Activated CD8-positive, alpha-beta T cell treated with anti-CD3 and anti-CD28 coated beads, Interleukin-2, amount 10 ng/mL, durations not matched to agents 7 days and 5 days (primary cell): ENCODE measurements at regions not wholly inside any gene's neighbourhood (a gene's known extent, or its start where the extent isn't known, plus 50 kb on each side); places are given as distances from the start of the nearest gene placed in this dataset.

ENCODE experiments used
- ATAC-seq: fragments of 150-1000 bp; cut with Tn5 transposase; one replicate; pipeline ENCODE4 v1.10.0; 2021; ENCODE audit warnings: moderate library complexity
- CTCF ChIA-PET: fragments of 350-600 bp; sonication (Branson Sonifier 250); formaldehyde crosslinking; loops from one replicate; lab custom pipeline; 2021; ENCODE audit warnings: antibody characterized with exemption; lab: Charles Lee
- POLR2A ChIA-PET: fragments of 350-600 bp; sonication (Branson Sonifier 250); formaldehyde crosslinking; loops from one replicate; lab custom pipeline; 2021; ENCODE audit warnings: antibody characterized with exemption; lab: Charles Lee
- DNase-seq: peaks from one replicate; pipeline ENCODE4 v3.0.0-alpha.2; 2020
- H3K27ac Mint-ChIP-seq: one replicate; pipeline ENCODE4 v1.8.0; 2021; ENCODE audit warnings: mild to moderate bottlenecking, mixed read lengths
- H3K27me3 Mint-ChIP-seq: one replicate; pipeline ENCODE4 v1.8.0; 2021; ENCODE audit warnings: low read depth, mixed read lengths
- H3K36me3 Mint-ChIP-seq: one replicate; pipeline ENCODE4 v1.8.0; 2021; ENCODE audit warnings: low read depth, mixed read lengths
- H3K4me1 Mint-ChIP-seq: one replicate; pipeline ENCODE4 v1.8.0; 2021; ENCODE audit warnings: low read depth, mixed read lengths
- H3K4me3 Mint-ChIP-seq: one replicate; pipeline ENCODE4 v1.8.0; 2021; ENCODE audit warnings: mild to moderate bottlenecking, mixed read lengths
- H3K9me3 Mint-ChIP-seq: one replicate; pipeline ENCODE4 v1.8.0; 2022; ENCODE audit warnings: mixed read lengths; ENCODE audit not compliant: insufficient read depth

GRCh38 chr7:136523571-136523970, 344.9 kb upstream of the CHRM2 start:
- POLR2A ChIA-PET = no interaction called here
- CTCF ChIA-PET = no interaction called here
- no peak overlapping the region for H3K27ac Mint-ChIP-seq
- no peak for ATAC-seq
- H3K4me3 Mint-ChIP-seq = no peak overlapping the region
- no peaks in the 10 kb centered on the region for H3K27me3 Mint-ChIP-seq
- no peaks in the 10 kb centered on the region for H3K36me3 Mint-ChIP-seq
- no peaks in the 10 kb centered on the region for H3K4me1 Mint-ChIP-seq
- peaks cover 7% of the 10 kb centered on the region for H3K9me3 Mint-ChIP-seq
- DNase-seq = no peak

DNA sequence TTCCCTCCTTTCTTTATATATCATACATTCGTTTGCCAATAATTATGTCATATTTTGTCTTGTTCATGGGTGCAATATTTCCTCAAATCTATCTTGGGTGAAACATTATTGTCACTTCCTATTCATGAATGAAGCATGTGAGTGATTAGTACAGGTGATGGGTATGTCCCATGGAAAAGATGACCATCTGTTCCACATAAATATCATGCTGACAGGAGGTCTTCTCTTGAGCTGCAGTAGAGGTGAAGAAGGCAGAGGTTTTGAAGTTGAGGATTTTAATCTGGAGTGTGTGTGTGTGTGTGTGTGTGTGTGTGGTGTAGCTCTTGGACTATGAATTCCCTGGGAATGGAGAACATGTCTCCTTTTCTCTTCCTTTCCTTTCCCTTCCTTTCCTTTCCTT, 350.5 kb upstream of the CHRM2 start:
- Mint-ChIP-seq H3K27me3 (no peaks in the 10 kb centered on the region), H3K9me3 (no peaks in the 10 kb centered on the region), H3K4me3 (no peak overlapping the region), H3K4me1 (no peaks in the 10 kb centered on the region), H3K27ac (no peak overlapping the region), H3K36me3 (no peaks in the 10 kb centered on the region)
- ATAC-seq (no peak), DNase-seq (no peak)
- CTCF ChIA-PET = no interaction called here
- POLR2A ChIA-PET = no interaction called here

DNA sequence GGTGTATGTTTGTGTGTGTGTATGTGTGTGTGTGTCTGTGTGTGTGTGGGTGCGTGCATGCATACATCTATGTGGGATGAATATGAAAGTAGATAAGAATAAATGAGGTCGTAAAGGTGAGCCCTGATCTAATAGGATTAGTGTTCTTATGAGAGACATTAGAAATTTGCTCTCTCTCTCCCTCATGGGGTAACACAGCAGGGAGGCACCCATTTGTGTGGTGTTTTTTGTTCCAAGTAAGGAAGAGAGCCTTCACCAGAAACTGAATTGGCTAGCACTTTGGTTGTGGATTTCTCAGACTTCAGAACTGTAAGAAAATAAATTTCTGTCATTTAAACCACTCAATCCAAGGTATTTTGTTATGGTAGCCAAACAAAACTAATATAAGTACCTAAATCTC, 353.7 kb upstream of the CHRM2 start:
- Mint-ChIP-seq H3K4me1 (no peaks in the 10 kb centered on the region), H3K36me3 (no peaks in the 10 kb centered on the region), H3K27me3 (no peaks in the 10 kb centered on the region), H3K27ac (no peak overlapping the region), H3K9me3 (no peaks in the 10 kb centered on the region), H3K4me3 (no peak overlapping the region)
- POLR2A ChIA-PET = no interaction called here
- ATAC-seq = no peak
- no peak for DNase-seq
- CTCF ChIA-PET = no interaction called here

DNA sequence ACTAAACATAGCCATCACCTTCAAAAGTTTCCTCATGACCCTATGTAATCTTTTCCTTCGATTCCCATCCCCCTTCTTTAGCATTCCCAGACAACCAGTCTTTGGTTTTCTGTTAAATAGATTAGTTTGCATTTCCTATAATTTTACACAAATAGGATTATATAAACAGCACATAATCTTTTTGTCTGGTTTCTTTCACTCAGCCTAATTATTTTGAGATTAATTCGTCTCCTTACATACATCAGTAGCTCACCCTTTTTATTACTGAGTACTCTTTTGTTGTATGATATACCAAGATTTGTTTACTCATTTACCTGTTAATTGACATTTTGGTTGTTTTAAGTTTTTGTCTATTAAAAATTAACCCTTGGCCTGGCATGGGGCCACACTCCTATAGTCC, 354.7 kb upstream of the CHRM2 start:
- H3K36me3 Mint-ChIP-seq = no peaks in the 10 kb centered on the region
- DNase-seq (no peak), ATAC-seq (no peak)
- H3K9me3 Mint-ChIP-seq = peaks cover 9% of the 10 kb centered on the region
- H3K27ac Mint-ChIP-seq = no peak overlapping the region
- ChIA-PET POLR2A (no interaction called here), CTCF (no interaction called here)
- no peaks in the 10 kb centered on the region for H3K27me3 Mint-ChIP-seq
- no peaks in the 10 kb centered on the region for H3K4me1 Mint-ChIP-seq
- no peak overlapping the region for H3K4me3 Mint-ChIP-seq

DNA sequence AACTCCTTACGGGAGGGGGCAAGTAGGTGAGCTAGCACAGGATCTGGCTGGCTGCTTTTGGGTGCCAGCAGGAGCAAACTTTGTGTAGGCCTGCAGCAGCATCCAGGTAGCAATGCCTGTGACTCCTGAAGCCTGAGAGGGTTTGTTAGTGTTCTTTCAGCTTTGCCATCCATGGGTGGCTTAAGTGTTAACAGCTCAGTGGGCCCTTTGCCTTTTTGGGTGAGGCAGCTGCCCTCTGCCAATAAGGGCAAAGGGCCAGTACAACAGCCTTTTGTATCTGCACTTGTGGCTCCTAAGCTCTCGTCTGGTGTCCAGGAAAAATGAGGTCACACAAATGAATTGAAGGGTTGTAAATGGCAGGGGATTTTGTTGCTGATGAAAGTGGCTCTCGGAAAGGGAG, 359.0 kb upstream of the CHRM2 start:
- no peaks in the 10 kb centered on the region for H3K27me3 Mint-ChIP-seq
- H3K9me3 Mint-ChIP-seq = peaks cover 11% of the 10 kb centered on the region
- DNase-seq = no peak
- ChIA-PET CTCF (no interaction called here), POLR2A (no interaction called here)
- H3K36me3 Mint-ChIP-seq = no peaks in the 10 kb centered on the region
- no peak for ATAC-seq
- no peak overlapping the region for H3K27ac Mint-ChIP-seq
- no peak overlapping the region for H3K4me3 Mint-ChIP-seq
- H3K4me1 Mint-ChIP-seq = no peaks in the 10 kb centered on the region

DNA sequence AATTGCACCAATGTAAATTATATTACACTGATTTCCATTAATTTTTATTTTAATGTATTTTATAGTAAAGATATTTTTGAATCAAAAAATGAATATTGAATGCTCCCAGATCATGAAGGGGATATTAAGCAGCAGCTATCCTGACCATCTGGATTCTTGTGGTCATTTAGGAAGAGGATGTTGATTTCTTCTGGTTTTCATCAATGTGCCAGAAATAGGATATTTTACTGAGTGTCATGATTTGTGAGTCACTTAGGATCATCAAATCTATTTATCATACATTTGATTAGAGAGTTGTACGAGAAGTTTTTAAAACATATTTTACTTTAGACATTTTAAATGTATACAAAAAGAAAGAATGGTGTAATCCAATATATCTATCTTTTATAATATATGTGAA, 366.3 kb upstream of the CHRM2 start:
- Mint-ChIP-seq H3K27me3 (no peaks in the 10 kb centered on the region), H3K9me3 (peaks cover 4% of the 10 kb centered on the region), H3K4me1 (no peaks in the 10 kb centered on the region), H3K4me3 (no peak overlapping the region), H3K27ac (no peak overlapping the region), H3K36me3 (no peaks in the 10 kb centered on the region)
- no peak for DNase-seq
- no peak for ATAC-seq
- ChIA-PET POLR2A (no interaction called here), CTCF (no interaction called here)

DNA sequence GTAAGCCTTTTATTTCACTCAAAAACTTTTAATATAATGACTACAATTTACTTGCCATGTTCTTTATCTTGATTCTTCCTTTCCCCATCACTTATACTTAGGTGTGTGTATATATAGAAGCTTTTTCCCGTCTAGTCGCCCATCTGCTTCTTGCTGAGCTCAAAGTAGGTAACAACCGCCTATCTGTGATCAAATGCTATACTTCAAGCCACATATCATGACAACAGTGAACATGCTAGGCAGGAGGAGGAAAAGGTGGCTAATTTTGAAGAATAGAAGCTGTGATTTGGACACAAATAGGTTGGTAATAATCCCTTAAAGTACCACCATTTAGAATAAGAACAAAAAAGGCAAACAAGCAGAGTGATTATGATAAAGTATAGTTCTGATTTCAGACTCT, 367.3 kb upstream of the CHRM2 start:
- CTCF ChIA-PET = no interaction called here
- Mint-ChIP-seq H3K4me3 (no peak overlapping the region), H3K4me1 (no peaks in the 10 kb centered on the region), H3K27ac (no peak overlapping the region), H3K9me3 (peaks cover 4% of the 10 kb centered on the region), H3K27me3 (no peaks in the 10 kb centered on the region), H3K36me3 (no peaks in the 10 kb centered on the region)
- POLR2A ChIA-PET = no interaction called here
- no peak for ATAC-seq
- no peak for DNase-seq

DNA sequence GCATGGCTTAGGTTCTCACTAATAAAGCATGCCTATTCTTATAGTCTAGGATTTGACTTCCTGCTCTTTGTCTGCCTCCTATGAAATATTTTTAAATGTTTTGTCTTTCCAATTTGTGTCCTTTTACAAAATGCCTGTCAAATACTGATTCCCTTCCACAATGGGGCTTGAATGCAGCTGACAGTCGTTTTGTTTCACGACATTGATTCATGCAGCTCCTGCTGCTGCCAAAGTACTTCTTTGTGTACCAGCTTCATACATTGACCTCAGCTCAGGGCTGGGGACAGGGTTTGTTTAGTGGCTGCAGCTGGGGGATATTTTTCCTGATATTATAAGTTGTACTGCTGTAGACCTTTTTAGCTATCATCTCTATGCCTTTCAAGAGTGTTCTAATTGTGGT, 371.9 kb upstream of the CHRM2 start:
- Mint-ChIP-seq H3K4me1 (no peaks in the 10 kb centered on the region), H3K4me3 (no peak overlapping the region), H3K27me3 (no peaks in the 10 kb centered on the region), H3K27ac (no peak overlapping the region), H3K9me3 (peaks cover 4% of the 10 kb centered on the region), H3K36me3 (no peaks in the 10 kb centered on the region)
- ChIA-PET CTCF (no interaction called here), POLR2A (no interaction called here)
- no peak for ATAC-seq
- DNase-seq = no peak

DNA sequence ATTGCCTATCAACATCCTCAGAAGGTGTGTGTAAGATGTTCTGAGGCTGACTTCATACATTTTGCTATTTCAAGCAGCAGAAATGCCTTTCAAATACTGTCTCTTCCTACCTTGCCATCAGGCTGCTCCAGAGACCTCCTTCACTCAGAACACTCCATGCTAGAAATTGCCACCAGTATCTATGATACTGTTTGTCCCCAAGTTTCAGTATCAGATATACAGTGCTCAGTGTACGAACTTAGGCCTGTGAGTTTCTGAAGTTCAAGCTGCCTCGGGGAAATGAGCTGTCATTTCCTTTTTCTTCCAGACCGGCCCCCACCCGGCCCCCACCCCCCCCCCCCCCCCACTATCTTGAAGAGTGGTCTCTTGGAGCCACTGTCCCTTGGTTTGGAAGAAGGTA, 373.4 kb upstream of the CHRM2 start:
- no peak for ATAC-seq
- no peak overlapping the region for H3K4me3 Mint-ChIP-seq
- no peaks in the 10 kb centered on the region for H3K36me3 Mint-ChIP-seq
- H3K4me1 Mint-ChIP-seq = no peaks in the 10 kb centered on the region
- peaks cover 4% of the 10 kb centered on the region for H3K9me3 Mint-ChIP-seq
- DNase-seq = no peak
- ChIA-PET POLR2A (no interaction called here), CTCF (no interaction called here)
- no peak overlapping the region for H3K27ac Mint-ChIP-seq
- H3K27me3 Mint-ChIP-seq = no peaks in the 10 kb centered on the region

DNA sequence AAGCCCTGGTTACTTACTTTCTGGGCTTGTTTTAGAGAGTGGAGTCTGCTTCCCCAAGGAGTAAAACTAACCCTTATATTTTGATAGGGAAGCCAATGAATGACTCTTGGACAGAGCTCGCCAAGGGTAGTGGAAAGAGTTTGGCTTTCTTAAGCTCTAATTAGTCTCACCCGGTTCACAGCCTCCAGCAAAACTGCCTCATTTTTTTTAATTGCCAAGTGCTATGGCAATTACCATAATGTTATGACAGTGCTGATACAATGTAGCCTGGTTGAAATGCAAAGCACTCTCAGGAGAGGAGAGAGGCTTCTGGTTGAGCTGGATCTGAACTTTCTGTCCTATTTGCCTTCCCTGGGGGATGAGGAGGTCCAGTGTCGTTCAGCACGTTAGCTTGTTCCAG, 376.1 kb upstream of the CHRM2 start:
- POLR2A ChIA-PET = no interaction called here
- H3K27ac Mint-ChIP-seq = no peak overlapping the region
- no peaks in the 10 kb centered on the region for H3K27me3 Mint-ChIP-seq

GRCh38 chr7:136489808-136490207, 378.6 kb upstream of the CHRM2 start:
- peaks cover 4% of the 10 kb centered on the region for H3K9me3 Mint-ChIP-seq
- no peak for ATAC-seq

More for the DNA sequence above, 376.1 kb upstream of the CHRM2 start:
- ATAC-seq = no peak
- Mint-ChIP-seq H3K9me3 (peaks cover 4% of the 10 kb centered on the region), H3K36me3 (no peaks in the 10 kb centered on the region), H3K4me3 (no peak overlapping the region), H3K4me1 (no peaks in the 10 kb centered on the region)
- DNase-seq = no peak
- CTCF ChIA-PET = no interaction called here

GRCh38 chr7:136480901-136481300, 387.6 kb upstream of the CHRM2 start:
- H3K36me3 Mint-ChIP-seq = no peaks in the 10 kb centered on the region
- H3K9me3 Mint-ChIP-seq = peaks cover 4% of the 10 kb centered on the region
- DNase-seq (no peak), ATAC-seq (no peak)
- H3K27me3 Mint-ChIP-seq = no peaks in the 10 kb centered on the region
- ChIA-PET CTCF (no interaction called here), POLR2A (no interaction called here)
- H3K4me3 Mint-ChIP-seq = no peak overlapping the region
- no peak overlapping the region for H3K27ac Mint-ChIP-seq
- no peaks in the 10 kb centered on the region for H3K4me1 Mint-ChIP-seq

More at GRCh38 chr7:136489808-136490207, 378.6 kb upstream of the CHRM2 start:
- H3K27ac Mint-ChIP-seq = no peak overlapping the region
- ChIA-PET POLR2A (no interaction called here), CTCF (no interaction called here)
- no peaks in the 10 kb centered on the region for H3K27me3 Mint-ChIP-seq
- no peak overlapping the region for H3K4me3 Mint-ChIP-seq
- H3K36me3 Mint-ChIP-seq = no peaks in the 10 kb centered on the region
- no peak for DNase-seq
- H3K4me1 Mint-ChIP-seq = no peaks in the 10 kb centered on the region

- H3K4me3 Mint-ChIP-seq = no peak overlapping the region
- ChIA-PET CTCF (no interaction called here), POLR2A (no interaction called here)
- H3K27ac Mint-ChIP-seq = no peak overlapping the region
- DNase-seq = no peak
- no peaks in the 10 kb centered on the region for H3K27me3 Mint-ChIP-seq
- H3K9me3 Mint-ChIP-seq = peaks cover 4% of the 10 kb centered on the region
- H3K4me1 Mint-ChIP-seq = no peaks in the 10 kb centered on the region
- no peak for ATAC-seq
- H3K36me3 Mint-ChIP-seq = no peaks in the 10 kb centered on the region
Measured at GRCh38 chr7:136479922-136480321, 388.5 kb upstream of the CHRM2 start.
